H9 (cell line): ENCODE measurements at regions not wholly inside any gene's neighbourhood (a gene's known extent, or its start where the extent isn't known, plus 50 kb on each side); places are given as distances from the start of the nearest gene placed in this dataset.

Source experiments
- DNase-seq: peaks from one replicate; pipeline ENCODE4 v3.0.0-alpha.2; 2017
- H2AFZ ChIP-seq: one replicate; pipeline ENCODE4 v1.6.1; 2013; ENCODE audit warnings: mild to moderate bottlenecking, low read length, control low read depth, moderate library complexity
- H2AK5ac ChIP-seq: 2 replicates; pipeline ENCODE4 v1.6.1; 2013; ENCODE audit warnings: low read length, control low read depth, mixed read lengths; ENCODE audit not compliant: insufficient read length
- H2BK120ac ChIP-seq: one replicate; pipeline ENCODE4 v1.6.1; 2013; ENCODE audit warnings: low read depth, mild to moderate bottlenecking, low read length, control low read depth, inconsistent platforms; ENCODE audit not compliant: poor library complexity, severe bottlenecking
- H2BK12ac ChIP-seq: 2 replicates; pipeline ENCODE4 v1.6.1; 2013; ENCODE audit warnings: low read length, control low read depth, mixed read lengths, low read depth; ENCODE audit not compliant: insufficient read length
- H2BK15ac ChIP-seq: 2 replicates; pipeline ENCODE4 v1.6.1; 2013; ENCODE audit warnings: low read depth, low read length, control low read depth
- H2BK20ac ChIP-seq: one replicate; pipeline ENCODE4 v1.6.1; 2013; ENCODE audit warnings: low read depth, mild to moderate bottlenecking, low read length, control low read depth, inconsistent platforms; ENCODE audit not compliant: poor library complexity, severe bottlenecking
- H2BK5ac ChIP-seq: 2 replicates; pipeline ENCODE4 v1.6.1; 2013; ENCODE audit warnings: low read length, control low read depth, mixed read lengths; ENCODE audit not compliant: insufficient read length
- H3K14ac ChIP-seq: 2 replicates; pipeline ENCODE4 v1.6.1; 2013; ENCODE audit warnings: low read length, control low read depth; ENCODE audit not compliant: insufficient read depth
- H3K18ac ChIP-seq: 2 replicates; pipeline ENCODE4 v1.6.1; 2013; ENCODE audit warnings: low read depth, mild to moderate bottlenecking, mixed read lengths, low read length, control low read depth; ENCODE audit not compliant: insufficient read length
- H3K23ac ChIP-seq: 2 replicates; pipeline ENCODE4 v1.6.1; 2013; ENCODE audit warnings: low read length, control low read depth, mixed read lengths, low read depth; ENCODE audit not compliant: insufficient read length
- H3K23me2 ChIP-seq: 2 replicates; pipeline ENCODE4 v1.6.1; 2013; ENCODE audit warnings: low read depth, mild to moderate bottlenecking, mixed read lengths, low read length, control low read depth; ENCODE audit not compliant: insufficient read length, poor library complexity, severe bottlenecking
- H3K27ac ChIP-seq: 2 replicates; pipeline ENCODE4 v1.5.1; 2013; ENCODE audit warnings: low read length, control low read depth, mixed read lengths, low read depth; ENCODE audit not compliant: insufficient read length
- H3K27me3 ChIP-seq: 2 replicates; pipeline ENCODE4 v1.6.1; 2013; ENCODE audit warnings: low read length, control low read depth, inconsistent platforms; ENCODE audit not compliant: insufficient read depth
- H3K4ac ChIP-seq: 2 replicates; pipeline ENCODE4 v1.6.1; 2013; ENCODE audit warnings: low read depth, mild to moderate bottlenecking, control low read depth, inconsistent platforms, low read length, moderate library complexity
- H3K4me1 ChIP-seq: 2 replicates; pipeline ENCODE4 v1.6.1; 2013; ENCODE audit warnings: low read length, control low read depth, inconsistent platforms; ENCODE audit not compliant: insufficient read depth
- H3K4me2 ChIP-seq: 2 replicates; pipeline ENCODE4 v1.6.1; 2013; ENCODE audit warnings: low read length, control low read depth, mixed read lengths; ENCODE audit not compliant: insufficient read length, insufficient read depth
- H3K56ac ChIP-seq: 2 replicates; pipeline ENCODE4 v1.6.1; 2013; ENCODE audit warnings: low read depth, mild to moderate bottlenecking, mixed read lengths, low read length, control low read depth; ENCODE audit not compliant: insufficient read length
- H3K79me1 ChIP-seq: 2 replicates; pipeline ENCODE4 v1.6.1; 2013; ENCODE audit warnings: low read depth, mild to moderate bottlenecking, moderate library complexity, low read length, control low read depth, inconsistent platforms; ENCODE audit not compliant: insufficient read depth, poor library complexity, severe bottlenecking
- H3K79me2 ChIP-seq: 2 replicates; pipeline ENCODE4 v1.6.1; 2013; ENCODE audit warnings: low read length, control low read depth, inconsistent platforms; ENCODE audit not compliant: insufficient read depth
- H3K9ac ChIP-seq: 2 replicates; pipeline ENCODE4 v1.6.1; 2013; ENCODE audit warnings: low read length, control low read depth, mixed read lengths; ENCODE audit not compliant: insufficient read length; ENCODE audit errors: extremely low read depth
- H3K9me3 ChIP-seq: one replicate; pipeline ENCODE4 v1.6.1; 2013; ENCODE audit warnings: low read depth, low read length, inconsistent platforms; ENCODE audit not compliant: control insufficient read depth
- H3T11ph ChIP-seq: one replicate; pipeline ENCODE4 v1.6.1; 2013; ENCODE audit warnings: mild to moderate bottlenecking, low read length, control low read depth, inconsistent platforms
- H4K20me1 ChIP-seq: one replicate; pipeline ENCODE4 v1.6.1; 2013; ENCODE audit not compliant: control insufficient read depth, insufficient read length, insufficient read depth
- H4K5ac ChIP-seq: 2 replicates; pipeline ENCODE4 v1.6.1; 2013; ENCODE audit warnings: low read depth, mild to moderate bottlenecking, mixed read lengths, low read length, control low read depth; ENCODE audit not compliant: insufficient read length
- H4K8ac ChIP-seq: replicated peaks from 2 replicates; pipeline ENCODE4 v1.6.1; 2013; ENCODE audit warnings: low read length, control low read depth, mixed read lengths, low read depth; ENCODE audit not compliant: insufficient read length
- H4K91ac ChIP-seq: 2 replicates; pipeline ENCODE4 v1.6.1; 2013; ENCODE audit warnings: low read depth, mild to moderate bottlenecking, moderate library complexity, mixed read lengths, low read length, control low read depth; ENCODE audit not compliant: insufficient read length
- H3K27ac Mint-ChIP-seq, 3 experiments: 2 replicates in 2 of 3; 3 replicates in 1 of 3; pipeline ENCODE4 v1.8.0; 2020 to 2021; ENCODE audit warnings: mixed read lengths in 3 of 3, mild to moderate bottlenecking in 1 of 3, moderate library complexity in 1 of 3
- H3K27me3 Mint-ChIP-seq: 2 replicates; pipeline ENCODE4 v1.8.0; 2021; ENCODE audit warnings: low read depth, mild to moderate bottlenecking, moderate library complexity, mixed read lengths
- H3K36me3 Mint-ChIP-seq, 3 experiments: 2 replicates in 2 of 3; 3 replicates in 1 of 3; pipeline ENCODE4 v1.8.0; 2020 to 2021; ENCODE audit warnings: low read depth in 3 of 3, mixed read lengths in 3 of 3; ENCODE audit not compliant: insufficient read depth in 1 of 3
- H3K4me1 Mint-ChIP-seq, 2 experiments: 2 replicates each; pipeline ENCODE4 v1.8.0; 2020; ENCODE audit warnings: mixed read lengths in 2 of 2
- H3K4me3 Mint-ChIP-seq, 2 experiments: 2 replicates in 1 of 2; 3 replicates in 1 of 2; pipeline ENCODE4 v1.8.0; 2020 to 2021; ENCODE audit warnings: mild to moderate bottlenecking in 2 of 2, mixed read lengths in 2 of 2, moderate library complexity in 1 of 2
- H3K9me3 Mint-ChIP-seq, 2 experiments: 2 replicates in 1 of 2; 3 replicates in 1 of 2; pipeline ENCODE4 v1.8.0; 2020; ENCODE audit warnings: mild to moderate bottlenecking in 2 of 2, mixed read lengths in 2 of 2, moderate library complexity in 1 of 2
- WGBS: extraction: QIAGEN DNeasy Blood & Tissue Kit; methylation state at CpG from one replicate; pipeline ENCODE4 v1.1.7; 2013; ENCODE audit warnings: missing lambda C conversion rate, low lambda C conversion rate, mixed read lengths; ENCODE audit not compliant: insufficient read length; ENCODE audit errors: extremely low coverage; 5-methylcytosine and 5-hydroxymethylcytosine counted together
- TF ChIP-seq, protein P1 (sequence below): fragments of 200-600 bp; sonication (generic); conservative IDR thresholded peaks from 3 replicates; pipeline ENCODE4 v1.8.0; 2021; ENCODE audit warnings: antibody characterized with exemption, mild to moderate bottlenecking

DNA sequence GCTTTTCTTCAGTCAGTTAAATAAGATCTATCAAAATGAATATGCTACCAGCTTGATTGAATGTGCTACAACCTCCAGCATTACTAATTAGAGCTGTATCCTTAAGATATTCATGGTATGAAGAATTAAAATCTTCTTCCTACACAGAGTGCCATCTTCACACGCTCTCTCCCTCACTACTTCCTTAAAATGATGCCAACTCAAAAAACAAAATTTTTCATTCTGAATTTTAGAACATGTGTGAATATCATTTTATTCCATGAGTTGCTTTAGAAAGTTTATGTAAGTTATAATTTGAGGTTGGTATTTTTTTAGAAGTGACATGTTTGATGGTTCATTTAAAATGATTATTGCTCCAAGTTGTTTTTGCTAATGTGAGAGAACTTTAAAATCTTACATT lies 407.5 kb upstream of the CELF2 start:
- no peak overlapping the region for H3K27ac Mint-ChIP-seq
- WGBS, result no CpG with 5 or more reads among the region's 1 CpG
- no peak overlapping the region for H3K9ac ChIP-seq
- no peak overlapping the region for H3T11ph ChIP-seq
- H3K79me1 ChIP-seq, result no peaks in the 10 kb centered on the region
- H2BK5ac ChIP-seq, result no peak overlapping the region
- H4K8ac ChIP-seq, result no peak overlapping the region
- no peak overlapping the region for H2BK120ac ChIP-seq
- no peak overlapping the region for H3K27ac ChIP-seq
- no peaks in the 10 kb centered on the region for H3K4me1 ChIP-seq
- no peaks in the 10 kb centered on the region for H3K27me3 Mint-ChIP-seq
- H3K23me2 ChIP-seq, result no peaks in the 10 kb centered on the region
- H3K9me3 Mint-ChIP-seq, result no peaks in the 10 kb centered on the region
- H3K14ac ChIP-seq, result no peak overlapping the region
- H4K20me1 ChIP-seq, result no peaks in the 10 kb centered on the region
- no peaks in the 10 kb centered on the region for H3K36me3 Mint-ChIP-seq
- no peak overlapping the region for H3K4ac ChIP-seq
- no peak overlapping the region for H3K4me3 Mint-ChIP-seq
- no peak overlapping the region for H4K5ac ChIP-seq
- H3K9me3 ChIP-seq, result no peaks in the 10 kb centered on the region
- H2BK20ac ChIP-seq, result no peak overlapping the region
- no peak overlapping the region for H2BK15ac ChIP-seq
- H3K4me1 Mint-ChIP-seq, result no peaks in the 10 kb centered on the region
- H3K4me2 ChIP-seq, result no peak overlapping the region
- H3K79me2 ChIP-seq, result no peaks in the 10 kb centered on the region
- no peak overlapping the region for H2BK12ac ChIP-seq
- no peak overlapping the region for H2AFZ ChIP-seq
- no peak overlapping the region for H4K91ac ChIP-seq
- no peaks in the 10 kb centered on the region for H3K27me3 ChIP-seq
- TF ChIP-seq, protein P1, sequence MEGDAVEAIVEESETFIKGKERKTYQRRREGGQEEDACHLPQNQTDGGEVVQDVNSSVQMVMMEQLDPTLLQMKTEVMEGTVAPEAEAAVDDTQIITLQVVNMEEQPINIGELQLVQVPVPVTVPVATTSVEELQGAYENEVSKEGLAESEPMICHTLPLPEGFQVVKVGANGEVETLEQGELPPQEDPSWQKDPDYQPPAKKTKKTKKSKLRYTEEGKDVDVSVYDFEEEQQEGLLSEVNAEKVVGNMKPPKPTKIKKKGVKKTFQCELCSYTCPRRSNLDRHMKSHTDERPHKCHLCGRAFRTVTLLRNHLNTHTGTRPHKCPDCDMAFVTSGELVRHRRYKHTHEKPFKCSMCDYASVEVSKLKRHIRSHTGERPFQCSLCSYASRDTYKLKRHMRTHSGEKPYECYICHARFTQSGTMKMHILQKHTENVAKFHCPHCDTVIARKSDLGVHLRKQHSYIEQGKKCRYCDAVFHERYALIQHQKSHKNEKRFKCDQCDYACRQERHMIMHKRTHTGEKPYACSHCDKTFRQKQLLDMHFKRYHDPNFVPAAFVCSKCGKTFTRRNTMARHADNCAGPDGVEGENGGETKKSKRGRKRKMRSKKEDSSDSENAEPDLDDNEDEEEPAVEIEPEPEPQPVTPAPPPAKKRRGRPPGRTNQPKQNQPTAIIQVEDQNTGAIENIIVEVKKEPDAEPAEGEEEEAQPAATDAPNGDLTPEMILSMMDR, result no peak
- no peak overlapping the region for H3K23ac ChIP-seq
- no peak overlapping the region for H2AK5ac ChIP-seq
- H3K18ac ChIP-seq, result no peak overlapping the region
- no peak overlapping the region for H3K56ac ChIP-seq
- no peak for DNase-seq
